Fibroblast of pulmonary artery (primary cell): ENCODE measurements at regions not wholly inside any gene's neighbourhood (a gene's known extent, or its start where the extent isn't known, plus 50 kb on each side); places are given as distances from the start of the nearest gene placed in this dataset.

Source experiments
- DNase-seq: peaks from one replicate; pipeline ENCODE4 v3.0.0-alpha.2; 2010; ENCODE audit warnings: low read depth
- H3K4me3 ChIP-seq: replicated peaks from 2 replicates; pipeline ENCODE4 v1.5.1; 2011; ENCODE audit warnings: low read depth, mild to moderate bottlenecking, control low read depth, low read length, moderate library complexity
- TF ChIP-seq, protein P1 (sequence below): IDR thresholded peaks from 2 replicates; pipeline ENCODE4 v1.5.1; 2011; ENCODE audit warnings: mild to moderate bottlenecking, control low read depth, low read length, inconsistent platforms; ENCODE audit errors: missing control alignments

DNA sequence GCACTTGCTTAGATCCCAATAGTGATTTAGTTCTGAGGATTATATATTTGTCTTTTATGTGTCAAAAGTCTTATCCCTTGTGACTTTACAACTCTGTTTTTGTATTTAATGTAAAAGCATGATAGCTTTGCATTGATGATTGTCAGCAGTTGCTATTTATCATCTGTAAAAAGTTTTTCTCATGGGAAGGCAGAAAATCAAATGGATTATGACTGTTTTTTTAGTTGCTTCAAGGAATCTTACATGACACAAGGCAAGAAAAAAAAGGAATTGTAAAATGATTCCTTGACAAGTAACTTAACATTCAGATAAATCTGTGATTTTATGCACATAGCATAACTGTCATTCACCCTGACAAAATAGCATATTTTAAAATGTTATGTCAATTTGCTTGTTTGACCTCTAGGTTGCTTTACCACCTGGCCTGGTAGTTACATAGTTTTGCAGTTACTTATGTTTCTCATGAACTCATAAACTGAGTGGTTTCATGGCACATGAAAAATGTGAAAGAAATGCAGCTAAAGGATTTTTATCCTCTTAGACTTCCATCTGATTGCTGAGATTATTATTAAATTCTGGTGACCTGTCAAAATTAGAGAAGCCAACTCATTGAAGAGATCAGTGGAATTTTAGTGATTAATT lies 622.6 kb downstream of the ADGRL2 start:
- TF ChIP-seq, protein P1, sequence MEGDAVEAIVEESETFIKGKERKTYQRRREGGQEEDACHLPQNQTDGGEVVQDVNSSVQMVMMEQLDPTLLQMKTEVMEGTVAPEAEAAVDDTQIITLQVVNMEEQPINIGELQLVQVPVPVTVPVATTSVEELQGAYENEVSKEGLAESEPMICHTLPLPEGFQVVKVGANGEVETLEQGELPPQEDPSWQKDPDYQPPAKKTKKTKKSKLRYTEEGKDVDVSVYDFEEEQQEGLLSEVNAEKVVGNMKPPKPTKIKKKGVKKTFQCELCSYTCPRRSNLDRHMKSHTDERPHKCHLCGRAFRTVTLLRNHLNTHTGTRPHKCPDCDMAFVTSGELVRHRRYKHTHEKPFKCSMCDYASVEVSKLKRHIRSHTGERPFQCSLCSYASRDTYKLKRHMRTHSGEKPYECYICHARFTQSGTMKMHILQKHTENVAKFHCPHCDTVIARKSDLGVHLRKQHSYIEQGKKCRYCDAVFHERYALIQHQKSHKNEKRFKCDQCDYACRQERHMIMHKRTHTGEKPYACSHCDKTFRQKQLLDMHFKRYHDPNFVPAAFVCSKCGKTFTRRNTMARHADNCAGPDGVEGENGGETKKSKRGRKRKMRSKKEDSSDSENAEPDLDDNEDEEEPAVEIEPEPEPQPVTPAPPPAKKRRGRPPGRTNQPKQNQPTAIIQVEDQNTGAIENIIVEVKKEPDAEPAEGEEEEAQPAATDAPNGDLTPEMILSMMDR, result no peak
- DNase-seq, result no peak

DNA sequence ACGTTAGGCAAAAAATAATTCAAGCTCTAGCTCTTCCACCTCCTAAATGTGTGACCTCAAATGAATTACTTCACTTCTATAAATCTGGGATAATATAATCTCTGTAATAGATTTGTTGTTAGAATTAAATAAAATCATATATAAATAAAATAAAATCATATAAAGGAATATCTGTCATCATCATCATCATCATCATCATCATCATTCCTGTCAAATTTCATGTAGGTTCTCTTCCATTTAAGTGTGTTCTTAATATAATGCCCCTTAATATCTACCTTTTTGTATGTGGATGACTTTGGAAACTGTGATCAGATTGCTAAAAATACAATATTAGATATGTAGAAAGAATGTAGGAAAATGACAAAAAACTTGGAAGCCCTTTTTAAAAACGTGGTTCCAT lies 621.0 kb downstream of the ADGRL2 start:
- no peak overlapping the region for H3K4me3 ChIP-seq
- TF ChIP-seq, protein P1, result no peak
- no peak for DNase-seq

More for the DNA sequence above, 622.6 kb downstream of the ADGRL2 start:
- no peak overlapping the region for H3K4me3 ChIP-seq

DNA sequence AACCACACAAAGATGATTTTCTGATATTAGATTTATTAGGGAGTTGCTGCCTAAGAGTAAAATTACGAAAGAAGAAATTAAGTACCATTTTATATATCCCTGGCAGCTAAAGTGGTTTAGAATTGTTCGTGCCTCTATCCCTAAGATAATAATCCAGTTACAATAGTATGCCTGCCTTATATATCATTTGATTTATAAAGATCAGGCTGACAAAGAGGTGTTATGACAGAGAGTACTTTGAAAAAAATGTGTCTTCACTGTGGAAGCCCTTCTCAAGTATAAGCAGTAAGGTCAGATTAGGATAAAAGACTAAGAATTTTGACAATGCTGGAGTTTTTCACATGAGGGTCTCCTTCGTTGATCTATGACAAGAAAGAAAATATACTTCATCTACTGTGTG lies 619.9 kb downstream of the ADGRL2 start:
- TF ChIP-seq, protein P1, result no peak
- H3K4me3 ChIP-seq, result no peak overlapping the region
- no peak for DNase-seq

GRCh38 chr1:82411605-82412004 lies 610.9 kb downstream of the ADGRL2 start:
- no peak overlapping the region for H3K4me3 ChIP-seq
- no peak for DNase-seq
- TF ChIP-seq, protein P1, result no peak

- TF ChIP-seq, protein P1, result no peak
- no peak overlapping the region for H3K4me3 ChIP-seq
- DNase-seq, result no peak
Observed at GRCh38 chr1:82405333-82405732, 604.6 kb downstream of the ADGRL2 start.

DNA sequence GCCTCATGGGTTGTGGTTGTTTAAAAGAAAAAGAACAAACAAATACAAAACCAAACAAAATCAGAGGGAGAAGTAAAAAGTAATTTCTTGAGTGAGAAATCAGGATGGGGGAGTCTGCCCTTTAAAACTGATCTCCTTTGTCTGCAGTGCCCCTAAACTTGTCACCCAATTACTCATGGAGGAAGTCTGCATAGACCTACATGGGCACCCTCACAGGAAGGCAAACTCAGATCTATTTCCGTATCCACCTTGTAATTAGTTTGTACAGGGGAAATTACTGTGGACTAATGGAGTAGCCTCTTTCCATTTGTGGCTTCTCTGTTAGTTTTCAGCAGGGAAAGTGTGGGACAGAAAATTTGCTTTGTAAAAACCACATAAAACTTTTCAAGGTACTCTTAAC lies 600.4 kb downstream of the ADGRL2 start:
- no peak for DNase-seq
- no peak overlapping the region for H3K4me3 ChIP-seq
- TF ChIP-seq, protein P1, result no peak

GRCh38 chr1:82400521-82400920 lies 599.8 kb downstream of the ADGRL2 start:
- TF ChIP-seq, protein P1, result no peak
- no peak overlapping the region for H3K4me3 ChIP-seq
- DNase-seq, result no peak
